ENCODE measurements at regions not wholly inside any gene's neighbourhood (a gene's known extent, or its start where the extent isn't known, plus 50 kb on each side); places are given as distances from the start of the nearest gene placed in this dataset.
"Not testable (repeated sequence)": the region's sequence is repeated elsewhere in the genome, so short reads cannot be mapped to it uniquely, and the experiment has no call there.

DNA sequence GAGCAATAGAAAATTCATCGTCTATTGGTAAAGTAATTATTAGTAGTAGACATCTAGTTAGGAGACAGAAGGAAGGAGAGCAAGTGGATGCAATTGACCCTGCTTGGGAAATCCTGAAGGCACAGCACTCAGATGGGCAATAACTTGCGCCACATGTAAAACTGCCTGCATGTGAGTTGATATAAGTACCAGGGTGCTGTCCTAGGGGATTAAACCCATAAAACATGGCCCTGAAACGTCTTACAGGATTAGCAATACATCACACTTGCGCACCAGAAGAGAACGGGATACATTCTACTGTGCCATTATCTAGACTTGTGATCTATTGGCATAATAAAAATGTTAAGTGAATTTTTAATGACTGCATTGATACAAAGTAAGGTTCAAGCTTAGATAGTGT lies 277.5 kb upstream of the LYPLAL1 start:
- in situ Hi-C loops (cut with HindIII; ENCODE audit: low sequenced_read_pairs): no loop called here

- in situ Hi-C loops (cut with HindIII; ENCODE audit: low sequenced_read_pairs): no loop called here
Observed at GRCh38 chr1:218898921-218899320, 274.8 kb upstream of the LYPLAL1 start.

DNA sequence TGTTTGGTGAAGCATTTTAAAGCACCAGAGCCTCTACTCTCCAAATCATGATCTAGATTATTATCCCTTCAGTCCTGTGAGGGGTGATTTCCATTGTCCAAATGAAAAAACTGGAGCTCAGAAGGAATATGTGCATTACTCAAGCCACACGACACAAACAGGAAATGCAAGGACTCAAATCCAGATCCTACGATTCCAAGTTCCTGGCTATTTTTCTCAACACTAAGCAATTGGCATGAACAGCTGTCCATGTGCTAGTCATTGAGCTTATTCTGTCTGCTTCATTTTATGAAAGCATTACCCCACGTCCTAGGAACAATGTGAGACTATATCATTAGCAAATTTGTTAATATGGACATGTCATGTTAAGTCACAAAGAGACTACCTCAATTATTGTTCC lies 273.1 kb upstream of the LYPLAL1 start:
- in situ Hi-C loops (cut with HindIII; ENCODE audit: low sequenced_read_pairs): no loop called here

DNA sequence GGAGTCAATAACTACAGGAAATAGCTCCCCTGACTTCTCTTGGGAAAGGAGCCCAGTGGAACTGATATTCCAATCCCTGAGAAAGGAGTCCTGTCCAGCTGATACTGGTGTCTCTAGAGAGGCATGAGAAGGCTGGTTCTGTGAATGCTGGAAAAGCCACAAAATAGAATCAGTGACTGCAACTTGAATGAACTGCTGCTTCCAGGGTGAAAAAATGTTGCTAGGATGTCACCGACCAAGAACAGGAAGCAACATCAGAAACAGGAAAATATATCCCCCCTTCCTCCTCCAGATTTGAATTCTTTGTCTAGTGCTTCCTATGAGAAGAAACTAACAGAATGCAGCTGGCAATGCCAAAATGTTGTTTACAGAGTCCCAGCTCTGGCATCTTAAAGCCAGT lies 269.3 kb upstream of the LYPLAL1 start:
- in situ Hi-C loops (cut with HindIII; ENCODE audit: low sequenced_read_pairs): no loop called here

DNA sequence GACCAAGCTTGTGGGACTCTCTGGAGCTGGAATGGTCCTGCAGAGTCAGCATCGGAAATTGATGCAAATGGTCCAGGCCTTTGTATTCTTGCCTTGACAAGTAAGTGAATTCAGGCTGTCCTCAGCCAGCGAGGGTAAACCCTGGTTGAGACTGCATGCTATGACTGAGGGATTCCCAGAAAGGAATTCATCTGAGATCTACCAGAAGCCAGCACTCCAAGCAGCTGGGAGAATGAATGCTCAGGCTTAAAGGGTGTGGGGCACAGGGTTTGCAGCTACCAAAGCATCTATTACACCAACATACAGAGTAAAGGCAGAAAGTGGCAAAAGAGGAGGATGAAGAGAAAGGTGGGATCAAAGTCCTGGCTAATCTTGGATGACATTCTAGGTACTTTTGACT lies 257.0 kb upstream of the LYPLAL1 start:
- in situ Hi-C loops (cut with HindIII; ENCODE audit: low sequenced_read_pairs): no loop called here

DNA sequence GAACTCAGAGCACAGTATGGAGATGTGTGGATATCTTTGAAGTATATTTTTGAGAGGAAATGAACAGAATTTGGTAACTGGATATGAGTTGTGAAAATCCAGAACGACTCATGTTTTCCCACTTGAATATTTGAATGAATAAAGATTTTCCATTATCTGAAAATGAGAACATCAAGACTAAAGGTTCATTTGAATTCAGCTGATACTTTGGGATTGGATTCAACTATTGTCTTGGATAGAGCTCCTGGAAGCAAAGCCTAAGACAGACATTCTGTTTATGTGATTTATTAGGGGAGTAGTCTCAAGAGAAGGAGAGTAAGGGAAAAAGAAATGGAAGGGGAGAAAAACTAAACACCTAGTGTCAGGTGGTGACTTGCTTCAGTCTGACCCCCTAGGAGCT lies 256.0 kb upstream of the LYPLAL1 start:
- in situ Hi-C loops (cut with HindIII; ENCODE audit: low sequenced_read_pairs): no loop called here

- in situ Hi-C loops (cut with HindIII; ENCODE audit: low sequenced_read_pairs): no loop called here
Observed at GRCh38 chr1:218925777-218926176, 247.9 kb upstream of the LYPLAL1 start.

DNA sequence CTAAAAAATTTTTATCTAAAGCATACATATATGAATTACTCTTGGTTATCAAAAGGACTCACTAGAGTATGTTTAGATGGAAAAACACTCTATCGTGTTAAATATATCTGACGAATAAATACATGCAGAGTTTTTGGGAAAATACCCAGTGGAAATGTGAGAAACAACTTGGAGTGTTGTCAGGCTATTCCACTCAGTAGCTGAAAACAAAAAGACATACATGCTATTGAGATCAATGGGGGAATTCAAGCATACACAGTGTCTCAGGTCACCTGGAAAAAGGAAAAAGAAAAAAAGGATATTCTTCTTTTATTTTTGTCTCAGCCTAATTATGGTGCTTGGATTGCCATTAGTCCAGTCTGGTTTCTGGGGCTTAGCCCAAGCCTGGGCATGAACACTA lies 247.0 kb upstream of the LYPLAL1 start:
- in situ Hi-C loops (cut with HindIII; ENCODE audit: low sequenced_read_pairs): no loop called here

DNA sequence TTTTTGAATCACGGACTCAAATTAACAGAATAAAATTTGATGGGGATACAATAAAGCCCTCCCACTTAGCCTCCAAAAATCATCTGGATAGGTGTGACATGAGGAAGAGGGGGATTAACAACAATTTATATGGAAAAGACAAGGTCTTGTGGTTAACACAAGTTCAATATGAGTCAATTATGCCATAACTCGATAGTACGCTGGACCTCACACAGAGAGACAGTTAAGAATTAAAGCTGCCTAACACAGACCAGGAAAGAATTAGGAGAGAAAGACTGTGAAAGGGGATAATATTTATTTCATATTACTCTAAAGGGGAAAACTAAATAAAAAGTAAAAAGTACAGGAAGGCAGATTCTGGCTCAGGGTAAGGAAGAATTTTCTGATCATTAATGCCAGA lies 243.7 kb upstream of the LYPLAL1 start:
- in situ Hi-C loops (cut with HindIII; ENCODE audit: low sequenced_read_pairs): no loop called here

DNA sequence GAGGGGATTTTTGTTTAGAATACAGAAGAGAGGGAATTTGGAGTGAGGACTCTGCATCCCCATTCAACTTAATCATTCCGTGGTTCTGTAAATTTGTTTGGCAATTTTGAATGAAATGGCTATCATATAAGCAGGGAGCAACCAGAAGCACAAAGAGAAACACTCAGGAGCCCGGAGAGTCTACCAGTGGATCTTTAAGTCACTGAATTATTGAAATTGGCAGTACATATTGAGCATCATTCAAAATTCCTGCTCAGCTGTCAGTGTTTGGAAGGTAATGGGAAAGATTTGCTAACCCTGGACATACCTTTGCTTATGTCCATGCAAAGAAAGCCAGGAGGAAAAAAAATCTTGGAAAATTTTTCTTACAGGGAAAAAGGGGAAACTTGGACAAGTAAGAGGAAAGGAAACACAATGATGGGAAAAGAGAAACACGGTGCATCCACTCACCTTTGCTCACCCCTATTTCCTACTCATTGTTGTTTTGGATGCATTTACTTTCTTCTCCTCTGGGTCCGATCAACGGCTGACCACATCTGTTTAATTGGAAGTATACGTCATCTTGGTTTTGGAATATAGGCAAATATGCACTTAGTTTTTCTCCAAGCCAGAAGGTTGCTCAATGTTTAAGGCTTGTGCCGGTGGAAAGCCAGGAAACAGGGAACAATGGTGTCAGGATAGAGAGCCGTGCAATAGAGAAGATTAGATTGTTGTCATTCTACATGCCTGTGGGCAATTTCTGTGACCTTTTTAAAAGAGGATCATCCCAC lies 243.0 kb upstream of the LYPLAL1 start:
- in situ Hi-C loops (cut with HindIII; ENCODE audit: low sequenced_read_pairs): no loop called here

- in situ Hi-C loops (cut with HindIII; ENCODE audit: low sequenced_read_pairs): no loop called here
Observed at GRCh38 chr1:218931324-218931723, 242.4 kb upstream of the LYPLAL1 start.

GRCh38 chr1:218933513-218933912 lies 240.2 kb upstream of the LYPLAL1 start:
- in situ Hi-C loops (cut with HindIII; ENCODE audit: low sequenced_read_pairs): no loop called here

DNA sequence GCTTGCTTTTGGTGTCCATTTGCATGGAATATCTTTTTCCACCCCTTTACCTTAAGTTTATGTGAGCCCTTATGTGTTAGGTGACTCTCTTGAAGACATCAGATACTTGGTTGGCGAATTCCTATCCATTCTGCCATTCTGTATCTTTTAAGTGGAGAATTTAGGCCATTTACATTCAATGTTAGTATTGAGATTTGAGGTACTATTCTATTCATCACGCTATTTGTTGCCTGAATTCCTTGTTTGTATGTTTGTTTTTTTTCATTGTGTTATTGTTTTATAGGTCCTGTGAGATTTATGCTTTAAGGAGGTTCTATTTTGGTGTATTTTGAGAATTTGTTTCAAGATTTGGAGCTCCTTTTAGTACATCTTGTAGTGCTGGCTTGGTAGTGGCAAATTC lies 238.3 kb upstream of the LYPLAL1 start:
- in situ Hi-C loops (cut with HindIII; ENCODE audit: low sequenced_read_pairs): not testable (repeated sequence)

DNA sequence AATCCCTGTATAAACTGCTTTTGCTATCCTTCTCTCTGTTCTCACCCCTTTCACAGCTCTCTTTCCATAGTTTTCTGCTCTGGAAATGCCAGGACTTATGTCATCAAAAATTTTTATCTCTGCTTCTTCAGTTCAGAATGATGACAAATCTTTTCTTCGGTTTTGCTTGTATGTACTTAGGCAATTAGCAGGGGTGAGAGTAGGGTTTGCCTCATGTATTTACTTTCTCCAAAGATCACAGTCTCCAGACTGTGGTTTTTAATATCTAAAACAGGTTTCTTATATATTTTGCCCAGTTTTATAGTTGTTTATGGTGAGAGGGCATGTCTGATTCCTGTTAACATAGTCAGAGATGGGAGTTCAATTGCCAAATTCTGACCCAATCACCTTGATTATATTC lies 235.4 kb upstream of the LYPLAL1 start:
- in situ Hi-C loops (cut with HindIII; ENCODE audit: low sequenced_read_pairs): no loop called here

GRCh38 chr1:218939095-218939494 lies 234.6 kb upstream of the LYPLAL1 start:
- in situ Hi-C loops (cut with HindIII; ENCODE audit: low sequenced_read_pairs): no loop called here

GRCh38 chr1:218942431-218942830 lies 231.2 kb upstream of the LYPLAL1 start:
- in situ Hi-C loops (cut with HindIII; ENCODE audit: low sequenced_read_pairs): no loop called here

- in situ Hi-C loops (cut with HindIII; ENCODE audit: low sequenced_read_pairs): no loop called here
Observed at GRCh38 chr1:218943371-218943770, 230.3 kb upstream of the LYPLAL1 start.

DNA sequence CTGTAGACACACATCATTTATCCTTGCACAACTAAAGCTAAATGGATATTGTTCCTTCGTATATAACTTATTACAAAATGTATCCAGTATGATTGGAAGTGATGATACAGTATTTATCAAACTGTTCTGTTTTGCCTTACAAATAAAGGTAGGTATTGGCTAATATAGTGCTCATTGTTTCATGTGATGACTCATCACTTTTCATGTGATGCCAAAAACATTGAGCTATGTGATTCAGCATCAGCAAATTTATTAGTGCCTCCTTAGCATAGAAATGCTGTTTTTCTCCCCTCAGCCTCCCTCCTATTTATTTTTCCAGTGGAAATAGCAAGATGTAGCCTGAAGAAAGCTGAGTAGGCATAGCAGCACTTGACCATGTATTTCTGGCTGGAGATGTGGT lies 228.6 kb upstream of the LYPLAL1 start:
- in situ Hi-C loops (cut with HindIII; ENCODE audit: low sequenced_read_pairs): no loop called here

DNA sequence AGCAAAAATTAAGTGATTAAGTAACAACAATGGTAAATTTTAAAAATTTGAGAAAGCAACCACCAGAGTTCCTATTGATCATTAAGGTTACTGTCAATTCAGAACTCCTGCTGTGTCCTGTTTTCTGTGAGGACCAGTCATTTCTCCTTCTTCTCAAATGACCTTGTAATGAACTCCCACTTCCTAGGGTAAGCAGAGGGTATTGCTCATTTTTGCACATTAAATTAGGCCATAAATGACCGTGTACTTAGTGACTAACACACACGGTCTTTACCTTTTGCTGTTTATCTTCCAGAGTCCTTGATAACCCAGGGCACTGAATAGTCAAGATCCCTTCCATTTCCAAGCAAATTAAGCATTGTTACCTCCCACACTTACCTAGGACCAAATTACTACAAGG lies 227.5 kb upstream of the LYPLAL1 start:
- in situ Hi-C loops (cut with HindIII; ENCODE audit: low sequenced_read_pairs): no loop called here

DNA sequence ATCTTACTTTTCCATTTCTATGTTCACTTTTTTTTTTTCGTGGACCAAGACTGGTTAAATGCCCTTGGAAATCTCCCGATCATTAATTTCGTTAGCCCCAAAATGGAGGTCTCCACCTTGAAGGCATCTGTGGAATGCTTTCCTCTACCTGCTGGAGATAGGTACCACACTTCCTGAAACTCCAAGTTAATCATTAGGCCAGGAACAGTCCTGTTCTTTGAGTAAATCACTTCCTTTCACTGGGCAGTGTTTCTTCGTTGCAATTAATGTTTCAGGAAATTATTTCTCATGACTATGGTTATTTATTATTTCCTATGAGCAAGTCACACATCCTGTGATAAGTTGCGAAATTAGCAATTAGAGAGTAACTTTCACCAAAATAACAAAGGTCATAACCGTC lies 225.2 kb upstream of the LYPLAL1 start:
- in situ Hi-C loops (cut with HindIII; ENCODE audit: low sequenced_read_pairs): no loop called here

GRCh38 chr1:218953386-218953785 lies 220.3 kb upstream of the LYPLAL1 start:
- in situ Hi-C loops (cut with HindIII; ENCODE audit: low sequenced_read_pairs): no loop called here

- in situ Hi-C loops (cut with HindIII; ENCODE audit: low sequenced_read_pairs): no loop called here
Observed at GRCh38 chr1:218957971-218958370, 215.7 kb upstream of the LYPLAL1 start.

DNA sequence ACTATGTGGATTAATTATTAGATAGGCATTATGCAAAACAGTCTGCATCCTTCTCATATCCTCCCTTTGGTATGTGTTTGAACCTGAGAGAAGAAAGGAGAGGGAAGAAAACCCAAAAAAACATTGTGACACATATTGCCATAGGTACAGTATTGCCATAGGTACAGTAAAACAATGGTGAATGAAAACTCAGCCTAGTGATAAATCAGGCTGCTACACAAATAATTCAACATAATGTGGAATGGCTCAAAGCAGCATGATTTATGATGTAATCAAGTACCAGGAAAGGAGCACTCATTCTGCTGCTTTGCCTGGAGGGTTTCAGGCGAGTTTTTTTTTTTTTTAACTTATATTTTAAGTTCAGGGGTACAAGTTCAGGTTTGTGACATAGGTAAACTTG lies 213.9 kb upstream of the LYPLAL1 start:
- in situ Hi-C loops (cut with HindIII; ENCODE audit: low sequenced_read_pairs): no loop called here
